HCT116 (cell line): ENCODE measurements at regions not wholly inside any gene's neighbourhood (a gene's known extent, or its start where the extent isn't known, plus 50 kb on each side); places are given as distances from the start of the nearest gene placed in this dataset.

Source experiments
- ATAC-seq: fragments of 200-7000 bp; cut with Tn5 transposase; 2 replicates; pipeline ENCODE4 v1.9.1; 2020; ENCODE audit warnings: mild to moderate bottlenecking, moderate library complexity
- BruUV-seq: library from RNA; stranded (reverse); fragments of 400-500 nt; replicated peaks from 2 replicates; lab custom pipeline; 2021; lab: Mats Ljungman, UMichigan
- CTCF ChIA-PET: fragments of 300-600 bp; sonication (Branson Sonifier 250); formaldehyde crosslinking; loops from one replicate; lab custom pipeline; 2021; ENCODE audit warnings: antibody characterized with exemption; lab: Charles Lee
- POLR2A ChIA-PET: fragments of 300-600, 350-600 bp; sonication (Branson Sonifier 250); formaldehyde crosslinking; loops from one replicate; lab custom pipeline; 2021; ENCODE audit warnings: antibody characterized with exemption; lab: Charles Lee
- RAD21 ChIA-PET, 2 experiments: fragments of 300-600 bp; sonication (Branson Sonifier 250); formaldehyde crosslinking; loops; one replicate each; lab custom pipeline; 2023; ENCODE audit warnings: low total read pairs in 2 of 2; ENCODE audit not compliant: uncharacterized antibody in 2 of 2, unreplicated experiment in 2 of 2, low non-redundant PET in 1 of 2; lab: Charles Lee
- DNase-seq: peaks from one replicate; pipeline ENCODE4 v3.0.0-alpha.2; 2010; ENCODE audit warnings: low read depth, low spot score
- H2AFZ ChIP-seq: fragments of 200-600 bp; shearing (Covaris generic), sonication (generic); 2 replicates; pipeline ENCODE4 v1.6.1; 2017; ENCODE audit warnings: low read depth, mixed run types, mixed read lengths, antibody characterized with exemption, low read length; ENCODE audit not compliant: poor library complexity, severe bottlenecking
- H3K27ac ChIP-seq: 2 replicates; pipeline ENCODE4 v1.5.1; 2012; ENCODE audit warnings: low read depth, low read length
- H3K27me3 ChIP-seq: fragments of 200-600 bp; sonication (generic); 2 replicates; pipeline ENCODE4 v1.6.1; 2016; ENCODE audit warnings: mixed run types, low read length, mixed read lengths; ENCODE audit not compliant: insufficient read depth
- H3K36me3 ChIP-seq, 2 experiments: fragments of 200-500 bp in 1 of 2; fragments of 200-600 bp in 1 of 2; sonication (Bioruptor generic) in 1 of 2; sonication (generic) in 1 of 2; 2 replicates each; pipeline versions ENCODE4 v1.5.1 to v1.6.1; 2014 to 2016; ENCODE audit warnings: low read length in 2 of 2, inconsistent platforms in 1 of 2, mixed read lengths in 1 of 2, mixed run types in 1 of 2; ENCODE audit not compliant: insufficient read depth in 2 of 2, control insufficient read depth in 1 of 2
- H3K4me1 ChIP-seq, 2 experiments: fragments of 200-600 bp in 1 of 2; sonication (generic) in 1 of 2; 2 replicates each; pipeline versions ENCODE4 v1.5.1 to v1.6.1; 2012 to 2017; ENCODE audit warnings: low read length in 2 of 2, inconsistent platforms in 1 of 2, mild to moderate bottlenecking in 1 of 2, mixed read lengths in 1 of 2, mixed run types in 1 of 2, moderate library complexity in 1 of 2; ENCODE audit not compliant: insufficient read depth in 2 of 2, control insufficient read depth in 1 of 2
- H3K4me2 ChIP-seq: fragments of 200-600 bp; sonication (generic); 2 replicates; pipeline ENCODE4 v1.6.1; 2017; ENCODE audit warnings: mixed run types, low read length, mixed read lengths
- H3K4me3 ChIP-seq, 2 experiments: fragments of 200-600 bp in 1 of 2; sonication (generic) in 1 of 2; replicated peaks in 1 of 2; 2 replicates each; pipeline ENCODE4 v1.5.1; 2011 to 2016; ENCODE audit warnings: low read length in 2 of 2, control low read depth in 1 of 2, low read depth in 1 of 2, mild to moderate bottlenecking in 1 of 2, mixed read lengths in 1 of 2, mixed run types in 1 of 2
- H3K79me2 ChIP-seq: fragments of 200-600 bp; sonication (generic); 2 replicates; pipeline ENCODE4 v1.6.1; 2017; ENCODE audit warnings: mild to moderate bottlenecking, mixed run types, low read length, moderate library complexity, mixed read lengths; ENCODE audit not compliant: insufficient read depth
- H3K9ac ChIP-seq: fragments of 200-600 bp; sonication (generic); 2 replicates; pipeline ENCODE4 v1.6.1; 2016; ENCODE audit warnings: low read length, mixed read lengths
- H3K9me2 ChIP-seq: fragments of 200-600 bp; sonication (generic), shearing (Covaris generic); 2 replicates; pipeline ENCODE4 v1.6.1; 2017; ENCODE audit warnings: mixed run types, mild to moderate bottlenecking, moderate library complexity; ENCODE audit not compliant: insufficient read depth
- H3K9me3 ChIP-seq, 2 experiments: fragments of 200-500 bp in 1 of 2; fragments of 200-600 bp in 1 of 2; sonication (Bioruptor generic) in 1 of 2; sonication (generic) in 1 of 2; 2 replicates each; pipeline ENCODE4 v1.6.1; 2014 to 2017; ENCODE audit warnings: low read length in 2 of 2, mixed read lengths in 2 of 2, inconsistent platforms in 1 of 2, low read depth in 1 of 2, mild to moderate bottlenecking in 1 of 2, mixed run types in 1 of 2, moderate library complexity in 1 of 2; ENCODE audit not compliant: control insufficient read depth in 1 of 2, insufficient read depth in 1 of 2
- H4K20me1 ChIP-seq: fragments of 200-600 bp; sonication (generic), shearing (Covaris generic); 2 replicates; pipeline ENCODE4 v1.6.1; 2017; ENCODE audit warnings: mixed run types, mild to moderate bottlenecking, moderate library complexity; ENCODE audit not compliant: insufficient read depth
- ATF3 ChIP-seq: IDR thresholded peaks from 2 replicates; pipeline ENCODE4 v1.6.1; 2012
- CBX3 ChIP-seq: IDR thresholded peaks from 2 replicates; pipeline ENCODE4 v1.6.1; 2012; ENCODE audit warnings: low read depth
- CEBPB ChIP-seq: IDR thresholded peaks from 2 replicates; pipeline ENCODE4 v1.6.1; 2012; ENCODE audit warnings: low read depth
- ELF1 ChIP-seq: IDR thresholded peaks from 2 replicates; pipeline ENCODE4 v1.6.1; 2012; ENCODE audit warnings: low read depth, borderline replicate concordance
- EZH2 ChIP-seq: fragments of 200-600 bp; sonication (generic); IDR thresholded peaks from 2 replicates; pipeline ENCODE4 v1.6.1; 2017; ENCODE audit warnings: antibody characterized with exemption, mixed run types
- EZH2phosphoT487 ChIP-seq: fragments of 200-600 bp; IDR thresholded peaks from 2 replicates; pipeline ENCODE4 v1.6.1; 2018; ENCODE audit warnings: antibody characterized with exemption, borderline replicate concordance
- FOSL1 ChIP-seq: IDR thresholded peaks from 2 replicates; pipeline ENCODE4 v1.6.1; 2012; ENCODE audit warnings: low read depth
- JUND ChIP-seq: IDR thresholded peaks from 2 replicates; pipeline ENCODE4 v1.6.1; 2012
- POLR2A ChIP-seq: IDR thresholded peaks from 2 replicates; pipeline ENCODE4 v1.7.0; 2011; ENCODE audit warnings: borderline replicate concordance; ENCODE audit not compliant: insufficient read depth, insufficient read length; ENCODE audit errors: extremely low read depth
- POLR2AphosphoS5 ChIP-seq: IDR thresholded peaks from 2 replicates; pipeline ENCODE4 v1.6.1; 2011; ENCODE audit warnings: mild to moderate bottlenecking, low read depth, low read length, moderate library complexity
- RAD21 ChIP-seq: IDR thresholded peaks from 2 replicates; pipeline ENCODE4 v1.6.1; 2012; ENCODE audit warnings: low read depth, mild to moderate bottlenecking
- REST ChIP-seq: IDR thresholded peaks from 2 replicates; pipeline ENCODE4 v1.6.1; 2012; ENCODE audit warnings: low read depth
- SIN3A ChIP-seq: IDR thresholded peaks from 2 replicates; pipeline ENCODE4 v1.6.1; 2012; ENCODE audit warnings: low read depth
- SRF ChIP-seq: IDR thresholded peaks from 2 replicates; pipeline ENCODE4 v1.6.1; 2012; ENCODE audit warnings: low read depth
- TCF7L2 ChIP-seq: IDR thresholded peaks from 2 replicates; pipeline ENCODE4 v1.7.0; 2011; ENCODE audit warnings: borderline replicate concordance, inconsistent platforms; ENCODE audit not compliant: insufficient read depth, insufficient read length; ENCODE audit errors: extremely low read depth
- YY1 ChIP-seq: IDR thresholded peaks from 2 replicates; pipeline ENCODE4 v1.6.1; 2011; ENCODE audit warnings: low read length, low read depth, moderate library complexity, mild to moderate bottlenecking; ENCODE audit not compliant: insufficient replicate concordance; ENCODE audit errors: extremely low read depth
- ZNF274 ChIP-seq: fragments of 200-500 bp; sonication (Bioruptor generic); IDR thresholded peaks from 2 replicates; pipeline ENCODE4 v1.6.1; 2014; ENCODE audit warnings: mild to moderate bottlenecking, low read depth, low read length, inconsistent platforms
- intact Hi-C: fragments of 100-400 bp; cut with micrococcal nuclease; formaldehyde crosslinking; loops from 2 replicates; pipeline ENCODE4 v1.10.0; 2022

- Histone ChIP-seq H3K4me1 (peaks cover 8 to 11% of the 10 kb centered on the region in 2 experiments; a peak in 3 of 4 replicates), H3K79me2 (no peaks in the 10 kb centered on the region), H3K4me2 (no peak overlapping the region), H3K4me3 (no peak overlapping the region), H3K27me3 (peaks cover 9% of the 10 kb centered on the region; the same call in 1 of the 2 replicates), H3K9ac (no peak overlapping the region), H3K9me2 (no peaks in the 10 kb centered on the region), H3K9me3 (no peaks in the 10 kb centered on the region), H4K20me1 (no peaks in the 10 kb centered on the region), H2AFZ (no peak overlapping the region), H3K36me3 (no peaks in the 10 kb centered on the region), H3K27ac (no peak overlapping the region)
- intact Hi-C loops: no loop called here
- ChIA-PET POLR2A (no interaction called here), RAD21 (no interaction called here), CTCF (no interaction called here)
- DNase-seq (no peak), ATAC-seq (no peak)
- BruUV-seq: no TSS peak
- no peak for TF ChIP-seq ZNF274
- TF ChIP-seq ATF3: no peak
- no peak for TF ChIP-seq SRF
- TF ChIP-seq POLR2A: no peak
- TF ChIP-seq SIN3A: no peak
- no peak for TF ChIP-seq POLR2AphosphoS5
- no peak for TF ChIP-seq CEBPB
- TF ChIP-seq JUND: no peak
- TF ChIP-seq RAD21: no peak
- TF ChIP-seq CBX3: no peak
- TF ChIP-seq EZH2: no peak
- TF ChIP-seq FOSL1: no peak
- TF ChIP-seq TCF7L2: no peak
- TF ChIP-seq REST: no peak
- no peak for TF ChIP-seq YY1
- no peak for TF ChIP-seq EZH2phosphoT487
- no peak for TF ChIP-seq ELF1
Measured at GRCh38 chr1:10862743-10863335, 66.4 kb upstream of the CASZ1 start.
